ENCODE measurements at regions not wholly inside any gene's neighbourhood (a gene's known extent, or its start where the extent isn't known, plus 50 kb on each side); places are given as distances from the start of the nearest gene placed in this dataset.
A peak's percentile ranks its signal among the peaks of the same experiment; 100 is the strongest.

GRCh38 chr3:116566478-116566960 is 121.2 kb upstream of the LSAMP start:
- Histone ChIP-seq H3K27me3 (no peaks in the 10 kb centered on the region), H3K9me3 (no peaks in the 10 kb centered on the region), H3K4me3 (no peak overlapping the region), H3K4me1 (no peaks in the 10 kb centered on the region), H3K36me3 (no peaks in the 10 kb centered on the region), H3K27ac (no peak overlapping the region)
- DNase-seq = no peak
- no peak for TF ChIP-seq EP300 (IDR thresholded peaks at IDR 0.05)
- intact Hi-C loops (cut with DNase I; ENCODE audit: low total_unique reads) = no loop called here

GRCh38 chr3:116569611-116570010 is 124.3 kb upstream of the LSAMP start:
- no peaks in the 10 kb centered on the region for H3K27me3 ChIP-seq
- H3K27ac ChIP-seq = no peak overlapping the region
- H3K9me3 ChIP-seq = peaks cover 0 to 13% (median 10%) of the 10 kb centered on the region in 4 donors
- H3K36me3 ChIP-seq = no peaks in the 10 kb centered on the region
- DNase-seq = no peak
- 22 to 57% (median 47%) methylated on average over 1 of the region's 1 CpG for WGBS, 5 donors
- no peaks in the 10 kb centered on the region for H3K4me1 ChIP-seq
- H3K4me3 ChIP-seq = no peak overlapping the region
- no peak for TF ChIP-seq POLR2A (IDR thresholded peaks at IDR 0.05)
- no peak for TF ChIP-seq POLR2AphosphoS5 (IDR thresholded peaks at IDR 0.05)
- TF ChIP-seq CTCF (IDR thresholded peaks at IDR 0.05) = no peak
- no peak for TF ChIP-seq EP300 (IDR thresholded peaks at IDR 0.05)
- intact Hi-C loops (cut with DNase I; ENCODE audit: low total_unique reads) = no loop called here

- no peak overlapping the region for H3K27ac ChIP-seq
- no peak for TF ChIP-seq POLR2AphosphoS5 (IDR thresholded peaks at IDR 0.05)
- TF ChIP-seq POLR2A (IDR thresholded peaks at IDR 0.05) = no peak
- TF ChIP-seq EP300 (IDR thresholded peaks at IDR 0.05) = no peak
- TF ChIP-seq CTCF (IDR thresholded peaks at IDR 0.05) = no peak
- no peaks in the 10 kb centered on the region for H3K9me3 ChIP-seq
- DNase-seq = peak in 1 of 2 donors; percentile 24
- no peaks in the 10 kb centered on the region for H3K36me3 ChIP-seq
- WGBS, 5 donors = 11 to 28% (median 19%) methylated on average over 6 of the region's 6 CpGs
- H3K27me3 ChIP-seq = no peaks in the 10 kb centered on the region
- intact Hi-C loops (cut with DNase I; ENCODE audit: low total_unique reads) = no loop called here
- H3K4me1 ChIP-seq = no peaks in the 10 kb centered on the region
- no peak overlapping the region for H3K4me3 ChIP-seq
These were observed 129.7 kb upstream of the TUSC7 start for GRCh38 chr3:116579840-116580239.

DNA sequence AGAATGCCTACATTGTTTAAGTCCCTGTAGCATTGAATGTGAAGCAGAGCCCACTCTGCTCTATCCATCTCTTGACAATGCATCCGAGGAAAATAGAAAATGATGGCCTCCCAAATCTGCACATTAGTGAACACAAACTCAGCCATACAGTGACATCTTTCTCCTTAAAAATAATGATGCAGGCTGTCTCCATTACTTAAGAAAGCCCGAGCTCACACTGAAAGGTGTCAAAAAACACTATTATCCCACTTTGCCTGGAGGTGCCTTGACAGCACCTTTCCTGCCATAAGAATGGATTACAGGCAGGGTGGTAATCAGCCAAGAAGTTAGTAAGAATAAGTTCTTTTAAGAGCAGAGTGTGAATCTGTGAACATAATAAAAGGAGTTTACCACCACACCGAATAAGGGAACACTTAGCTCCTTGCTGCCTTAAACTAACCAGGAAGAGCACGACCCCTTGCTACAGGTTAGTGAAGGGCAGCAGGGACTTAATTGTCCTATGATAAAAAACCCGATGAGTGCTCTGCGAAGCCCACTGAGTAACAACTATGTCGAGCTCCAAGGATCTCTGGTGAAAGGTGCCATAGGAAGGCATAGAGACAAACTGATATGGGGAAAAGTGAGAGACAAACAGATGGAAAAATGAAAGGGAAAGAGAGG is 123.2 kb upstream of the TUSC7 start:
- intact Hi-C loops (cut with DNase I; ENCODE audit: low total_unique reads) = no loop called here
- H3K27me3 ChIP-seq = no peaks in the 10 kb centered on the region
- H3K4me1 ChIP-seq = no peaks in the 10 kb centered on the region
- TF ChIP-seq POLR2AphosphoS5 (IDR thresholded peaks at IDR 0.05) (no peak), POLR2A (IDR thresholded peaks at IDR 0.05) (no peak), EP300 (IDR thresholded peaks at IDR 0.05) (no peak), CTCF (IDR thresholded peaks at IDR 0.05) (no peak)
- no peak overlapping the region for H3K4me3 ChIP-seq
- no peaks in the 10 kb centered on the region for H3K9me3 ChIP-seq
- H3K27ac ChIP-seq = no peak overlapping the region
- no peaks in the 10 kb centered on the region for H3K36me3 ChIP-seq
- WGBS, 5 donors = 64 to 68% (median 67%) methylated on average over 7 of the region's 7 CpGs
- no peak for DNase-seq

DNA sequence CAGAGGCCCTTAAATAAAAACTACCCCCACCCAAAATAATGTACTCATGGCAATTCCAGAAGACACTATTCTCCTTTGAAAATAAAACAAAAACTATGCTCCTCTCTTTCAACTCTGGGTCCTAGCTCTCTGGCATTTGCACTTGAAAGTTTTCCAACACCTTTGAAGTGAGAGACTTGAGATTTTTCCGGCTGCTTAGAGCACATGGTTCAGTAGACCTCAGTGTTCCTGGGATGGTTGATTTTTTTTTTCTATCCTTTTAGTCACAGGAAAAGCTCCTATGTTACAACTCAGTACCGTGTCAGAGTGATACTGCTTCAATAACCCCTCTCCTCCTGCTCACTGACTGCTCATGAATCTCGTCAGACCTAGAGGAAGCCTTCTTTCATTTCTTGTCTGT is 118.3 kb upstream of the TUSC7 start:
- Histone ChIP-seq H3K9me3 (no peaks in the 10 kb centered on the region), H3K27me3 (no peaks in the 10 kb centered on the region), H3K4me1 (no peaks in the 10 kb centered on the region), H3K27ac (no peak overlapping the region), H3K4me3 (no peak overlapping the region), H3K36me3 (no peaks in the 10 kb centered on the region)
- no peak for TF ChIP-seq POLR2A (IDR thresholded peaks at IDR 0.05)
- TF ChIP-seq EP300 (IDR thresholded peaks at IDR 0.05) = no peak
- TF ChIP-seq POLR2AphosphoS5 (IDR thresholded peaks at IDR 0.05) = no peak
- no peak for TF ChIP-seq CTCF (IDR thresholded peaks at IDR 0.05)
- no peak for DNase-seq
- intact Hi-C loops (cut with DNase I; ENCODE audit: low total_unique reads) = no loop called here
- 43 to 57% (median 47%) methylated on average over 3 of the region's 3 CpGs for WGBS, 5 donors
